ENCODE measurements at regions not wholly inside any gene's neighbourhood (a gene's known extent, or its start where the extent isn't known, plus 50 kb on each side); places are given as distances from the start of the nearest gene placed in this dataset.

- TF ChIP-seq, protein P1, sequence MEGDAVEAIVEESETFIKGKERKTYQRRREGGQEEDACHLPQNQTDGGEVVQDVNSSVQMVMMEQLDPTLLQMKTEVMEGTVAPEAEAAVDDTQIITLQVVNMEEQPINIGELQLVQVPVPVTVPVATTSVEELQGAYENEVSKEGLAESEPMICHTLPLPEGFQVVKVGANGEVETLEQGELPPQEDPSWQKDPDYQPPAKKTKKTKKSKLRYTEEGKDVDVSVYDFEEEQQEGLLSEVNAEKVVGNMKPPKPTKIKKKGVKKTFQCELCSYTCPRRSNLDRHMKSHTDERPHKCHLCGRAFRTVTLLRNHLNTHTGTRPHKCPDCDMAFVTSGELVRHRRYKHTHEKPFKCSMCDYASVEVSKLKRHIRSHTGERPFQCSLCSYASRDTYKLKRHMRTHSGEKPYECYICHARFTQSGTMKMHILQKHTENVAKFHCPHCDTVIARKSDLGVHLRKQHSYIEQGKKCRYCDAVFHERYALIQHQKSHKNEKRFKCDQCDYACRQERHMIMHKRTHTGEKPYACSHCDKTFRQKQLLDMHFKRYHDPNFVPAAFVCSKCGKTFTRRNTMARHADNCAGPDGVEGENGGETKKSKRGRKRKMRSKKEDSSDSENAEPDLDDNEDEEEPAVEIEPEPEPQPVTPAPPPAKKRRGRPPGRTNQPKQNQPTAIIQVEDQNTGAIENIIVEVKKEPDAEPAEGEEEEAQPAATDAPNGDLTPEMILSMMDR (conservative IDR thresholded peaks at IDR 0.05) = no peak
- no peak overlapping the region for H3K4me3 ChIP-seq (ENCODE audit: low read length)
- no peak for DNase-seq
- WGBS, 2 experiments (ENCODE audit: insufficient coverage in 1 of 2, insufficient read length in 1 of 2) = 90 to 100% methylated on average over 1 of the region's 1 CpG
- Mint-ChIP-seq H3K9me3 (peaks cover 8% of the 10 kb centered on the region), H3K27me3 (ENCODE audit: insufficient read depth) (no peaks in the 10 kb centered on the region), H3K27ac (no peak overlapping the region), H3K4me1 (peaks cover 17% of the 10 kb centered on the region), H3K36me3 (ENCODE audit: low read depth) (peaks cover 5% of the 10 kb centered on the region), H3K4me3 (no peak overlapping the region)
- H3K27ac ChIP-seq (ENCODE audit: low read depth, low read length) = no peak overlapping the region
- H3K9me3 ChIP-seq (ENCODE audit: control insufficient read depth, low read length) = peaks cover 6% of the 10 kb centered on the region
- no peaks in the 10 kb centered on the region for H3K27me3 ChIP-seq (ENCODE audit: control insufficient read depth, insufficient read depth, low read length, poor library complexity, severe bottlenecking)
- no peak overlapping the region for H3K9ac ChIP-seq (ENCODE audit: extremely low read depth, low read length, poor library complexity, severe bottlenecking)
- H3K4me1 ChIP-seq (ENCODE audit: control insufficient read depth, insufficient read depth, low read length) = no peaks in the 10 kb centered on the region
- H3K36me3 ChIP-seq (ENCODE audit: control insufficient read depth, insufficient read depth, low read length) = no peaks in the 10 kb centered on the region
Measured at GRCh38 chr4:14272206-14272605, 644.7 kb upstream of the BOD1L1 start.

GRCh38 chr4:14277505-14277904, 650.0 kb upstream of the BOD1L1 start:
- peaks cover 6% of the 10 kb centered on the region for H3K9me3 ChIP-seq (ENCODE audit: control insufficient read depth, low read length)
- H3K4me3 Mint-ChIP-seq = no peak overlapping the region
- peaks cover 8% of the 10 kb centered on the region for H3K9me3 Mint-ChIP-seq
- no peaks in the 10 kb centered on the region for H3K27me3 ChIP-seq (ENCODE audit: control insufficient read depth, insufficient read depth, low read length, poor library complexity, severe bottlenecking)
- DNase-seq = no peak
- H3K4me3 ChIP-seq (ENCODE audit: low read length) = no peak overlapping the region
- H3K27ac ChIP-seq (ENCODE audit: low read depth, low read length) = no peak overlapping the region
- no peak overlapping the region for H3K9ac ChIP-seq (ENCODE audit: extremely low read depth, low read length, poor library complexity, severe bottlenecking)
- H3K36me3 ChIP-seq (ENCODE audit: control insufficient read depth, insufficient read depth, low read length) = no peaks in the 10 kb centered on the region
- H3K4me1 Mint-ChIP-seq = peaks cover 17% of the 10 kb centered on the region
- H3K4me1 ChIP-seq (ENCODE audit: control insufficient read depth, insufficient read depth, low read length) = no peaks in the 10 kb centered on the region
- H3K27me3 Mint-ChIP-seq (ENCODE audit: insufficient read depth) = no peaks in the 10 kb centered on the region
- no peak overlapping the region for H3K27ac Mint-ChIP-seq
- TF ChIP-seq, protein P1 (conservative IDR thresholded peaks at IDR 0.05) = no peak
- peaks cover 5% of the 10 kb centered on the region for H3K36me3 Mint-ChIP-seq (ENCODE audit: low read depth)
- 79 to 91% methylated on average over 4 of the region's 4 CpGs for WGBS, 2 experiments (ENCODE audit: insufficient coverage in 1 of 2, insufficient read length in 1 of 2)

DNA sequence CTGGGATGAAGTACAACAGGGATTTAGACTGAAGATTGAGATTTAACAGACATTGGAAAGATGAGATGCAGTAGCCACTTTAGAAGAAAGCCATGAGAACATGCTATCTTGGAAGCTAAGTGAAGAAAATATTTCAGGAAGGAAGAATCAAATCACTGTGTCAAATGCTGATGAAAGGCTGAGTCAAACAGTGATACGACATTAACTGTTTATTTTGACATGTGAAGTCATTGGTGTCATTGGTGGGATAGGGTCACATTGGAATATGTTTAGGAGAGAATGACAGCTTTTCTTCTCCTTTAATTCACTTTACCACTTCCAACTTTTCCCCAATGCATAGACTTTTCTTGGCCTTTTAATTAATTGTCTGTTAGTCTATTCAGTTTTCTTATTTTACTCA, 653.0 kb upstream of the BOD1L1 start:
- WGBS, 2 experiments (ENCODE audit: insufficient coverage in 1 of 2, insufficient read length in 1 of 2) = 100% methylated on average over 1 of the region's 1 CpG; no CpG with 5 or more reads in 1 of the 2 experiments
- peaks cover 3% of the 10 kb centered on the region for H3K9me3 ChIP-seq (ENCODE audit: control insufficient read depth, low read length)

More for the DNA sequence above, 653.0 kb upstream of the BOD1L1 start:
- H3K36me3 ChIP-seq (ENCODE audit: control insufficient read depth, insufficient read depth, low read length) = no peaks in the 10 kb centered on the region
- H3K27ac Mint-ChIP-seq = no peak overlapping the region
- no peak overlapping the region for H3K4me3 ChIP-seq (ENCODE audit: low read length)
- DNase-seq = no peak
- no peaks in the 10 kb centered on the region for H3K4me1 ChIP-seq (ENCODE audit: control insufficient read depth, insufficient read depth, low read length)
- H3K4me1 Mint-ChIP-seq = no peaks in the 10 kb centered on the region
- no peak overlapping the region for H3K27ac ChIP-seq (ENCODE audit: low read depth, low read length)
- H3K27me3 ChIP-seq (ENCODE audit: control insufficient read depth, insufficient read depth, low read length, poor library complexity, severe bottlenecking) = no peaks in the 10 kb centered on the region
- TF ChIP-seq, protein P1 (conservative IDR thresholded peaks at IDR 0.05) = no peak
- H3K9me3 Mint-ChIP-seq = peaks cover 4% of the 10 kb centered on the region
- no peak overlapping the region for H3K4me3 Mint-ChIP-seq
- H3K27me3 Mint-ChIP-seq (ENCODE audit: insufficient read depth) = no peaks in the 10 kb centered on the region
- peaks cover 4% of the 10 kb centered on the region for H3K36me3 Mint-ChIP-seq (ENCODE audit: low read depth)
- no peak overlapping the region for H3K9ac ChIP-seq (ENCODE audit: extremely low read depth, low read length, poor library complexity, severe bottlenecking)
